ENCODE measurements at regions not wholly inside any gene's neighbourhood (a gene's known extent, or its start where the extent isn't known, plus 50 kb on each side); places are given as distances from the start of the nearest gene placed in this dataset.

DNA sequence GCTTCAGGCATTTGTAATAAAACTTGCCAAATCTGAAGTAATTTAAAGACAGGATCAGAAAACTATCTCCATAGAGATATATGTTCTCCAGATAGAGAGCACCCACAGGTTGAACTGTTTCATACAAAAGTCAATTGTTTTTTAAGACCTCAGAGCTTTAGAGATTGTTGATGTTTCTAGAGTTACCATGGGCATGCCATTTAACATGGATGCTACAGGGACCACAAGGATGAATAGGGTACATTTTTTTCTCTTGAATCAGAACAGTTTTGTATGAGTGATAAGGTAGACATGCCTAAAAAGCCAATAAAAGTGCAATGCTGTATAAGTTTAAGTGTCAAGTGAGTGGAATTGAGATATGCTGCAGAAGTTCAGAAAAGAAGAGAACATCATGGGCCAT, 511.0 kb upstream of the CAMK1G start:
- no peak for ATAC-seq
- Histone ChIP-seq H3K27me3 (ENCODE audit: low read depth) (no peaks in the 10 kb centered on the region), H3K27ac (no peak overlapping the region), H3K36me3 (no peaks in the 10 kb centered on the region), H3K9me3 (no peaks in the 10 kb centered on the region), H3K4me3 (no peak overlapping the region), H3K4me1 (no peaks in the 10 kb centered on the region)
- intact Hi-C loops (cut with DNase I): no loop called here
- DNase-seq: no peak
- no peak for TF ChIP-seq CTCF (IDR thresholded peaks at IDR 0.05)

DNA sequence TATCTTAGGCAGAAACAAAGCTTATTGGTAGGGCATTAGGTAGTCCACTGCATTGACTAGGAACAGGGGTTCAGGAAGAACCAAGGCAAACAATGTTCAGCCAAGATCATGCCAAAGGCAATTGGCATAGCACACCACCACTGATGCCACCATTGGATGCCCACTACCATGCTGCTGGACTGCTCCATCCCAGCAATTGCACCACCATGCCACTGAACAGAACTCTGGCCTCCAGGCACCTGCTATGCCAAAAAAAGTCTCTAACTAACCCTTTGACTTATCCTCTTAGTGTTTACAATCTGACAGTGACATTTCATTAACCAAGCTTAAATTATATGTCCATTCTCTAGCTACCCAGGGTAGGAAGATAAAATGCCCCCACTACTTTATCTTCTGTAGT, 509.6 kb upstream of the CAMK1G start:
- ATAC-seq (no peak), DNase-seq (no peak)
- intact Hi-C loops (cut with DNase I): no loop called here
- TF ChIP-seq CTCF (IDR thresholded peaks at IDR 0.05): no peak
- Histone ChIP-seq H3K9me3 (no peaks in the 10 kb centered on the region), H3K27ac (no peak overlapping the region), H3K4me3 (no peak overlapping the region), H3K4me1 (no peaks in the 10 kb centered on the region), H3K27me3 (ENCODE audit: low read depth) (no peaks in the 10 kb centered on the region), H3K36me3 (no peaks in the 10 kb centered on the region)

- H3K4me1 ChIP-seq: no peaks in the 10 kb centered on the region
- no peak overlapping the region for H3K4me3 ChIP-seq
- DNase-seq (no peak), ATAC-seq (no peak)
- H3K9me3 ChIP-seq: no peaks in the 10 kb centered on the region
- no peaks in the 10 kb centered on the region for H3K27me3 ChIP-seq (ENCODE audit: low read depth)
- H3K36me3 ChIP-seq: no peaks in the 10 kb centered on the region
- intact Hi-C loops (cut with DNase I): no loop called here
- TF ChIP-seq CTCF (IDR thresholded peaks at IDR 0.05): no peak
- no peak overlapping the region for H3K27ac ChIP-seq
Measured at GRCh38 chr1:209074575-209075250, 508.8 kb upstream of the CAMK1G start.

DNA sequence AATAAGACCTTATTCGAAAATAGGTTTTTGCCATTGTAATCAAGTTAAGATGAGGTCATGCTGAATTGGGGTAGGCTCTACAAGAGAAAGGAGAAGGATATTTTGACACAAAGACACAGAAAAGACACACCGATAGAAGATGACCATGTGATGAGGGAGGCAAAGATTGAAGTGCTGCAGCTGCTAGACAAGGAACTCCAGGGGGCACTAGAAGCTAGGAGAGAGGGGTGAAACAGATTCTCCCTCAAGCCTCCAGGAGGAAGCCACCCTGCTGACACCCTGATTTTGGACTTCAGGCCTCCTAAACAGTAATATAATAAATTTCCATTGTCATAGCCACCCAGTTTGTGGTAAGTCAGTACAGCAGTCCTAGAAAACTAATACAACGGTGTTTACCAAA, 506.8 kb upstream of the CAMK1G start:
- H3K4me1 ChIP-seq: no peaks in the 10 kb centered on the region
- TF ChIP-seq CTCF (IDR thresholded peaks at IDR 0.05): peak; percentile 9
- H3K27ac ChIP-seq: no peak overlapping the region
- ATAC-seq (no peak), DNase-seq (no peak)
- H3K9me3 ChIP-seq: no peaks in the 10 kb centered on the region
- H3K27me3 ChIP-seq (ENCODE audit: low read depth): no peaks in the 10 kb centered on the region
- intact Hi-C loops (cut with DNase I): no loop called here
- no peaks in the 10 kb centered on the region for H3K36me3 ChIP-seq
- H3K4me3 ChIP-seq: no peak overlapping the region

DNA sequence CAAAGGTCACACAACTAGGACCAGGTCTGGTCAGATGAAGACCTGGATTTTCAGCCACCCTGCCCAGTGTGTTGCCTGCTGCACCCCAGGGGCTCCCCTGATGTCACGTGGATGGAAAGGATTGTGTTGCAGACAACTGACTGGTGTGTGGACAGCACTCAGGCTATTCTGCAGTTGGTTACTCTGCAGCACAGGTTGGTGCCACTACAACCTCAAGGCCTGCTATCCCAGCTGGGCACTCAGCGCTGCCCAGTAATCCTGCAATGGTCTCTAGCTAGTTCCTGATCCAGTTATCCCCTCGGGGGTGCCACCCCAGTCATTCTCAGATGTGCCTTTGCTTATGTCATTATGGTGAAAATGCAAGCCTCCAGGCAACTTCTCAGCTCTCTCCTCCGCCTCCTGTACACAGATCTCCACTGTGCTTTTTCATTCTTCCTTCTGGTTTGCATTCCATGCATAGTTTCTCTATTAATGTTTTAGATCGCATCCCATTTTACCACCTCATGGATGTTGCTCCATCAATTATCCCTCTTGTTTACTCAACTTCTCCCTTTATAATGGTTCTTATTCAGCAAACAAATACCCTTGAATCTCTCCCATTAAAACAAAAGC, 503.2 kb upstream of the CAMK1G start:
- Histone ChIP-seq H3K4me3 (no peak overlapping the region), H3K27ac (no peak overlapping the region), H3K36me3 (no peaks in the 10 kb centered on the region), H3K27me3 (ENCODE audit: low read depth) (no peaks in the 10 kb centered on the region), H3K9me3 (no peaks in the 10 kb centered on the region), H3K4me1 (no peaks in the 10 kb centered on the region)
- ATAC-seq (no peak), DNase-seq (no peak)
- no peak for TF ChIP-seq CTCF (IDR thresholded peaks at IDR 0.05)
- intact Hi-C loops (cut with DNase I): no loop called here

Data from lower lobe of right lung (tissue), 2 donors.